ENCODE measurements at regions not wholly inside any gene's neighbourhood (a gene's known extent, or its start where the extent isn't known, plus 50 kb on each side); places are given as distances from the start of the nearest gene placed in this dataset.

- no peak for TF ChIP-seq ZNF362 (tag by site-specific recombination; IDR thresholded peaks at IDR 0.05)
- no peak for TF ChIP-seq ZNF292 (tag by site-specific recombination; IDR thresholded peaks at IDR 0.05; ENCODE audit: borderline replicate concordance, low read depth)
- TF ChIP-seq ZNF768 (tag by site-specific recombination; IDR thresholded peaks at IDR 0.05) = no peak
- TF ChIP-seq ZBTB1 (tag by site-specific recombination; IDR thresholded peaks at IDR 0.05) = no peak
- TF ChIP-seq ZNF354C (tag by site-specific recombination; IDR thresholded peaks at IDR 0.05; ENCODE audit: borderline replicate concordance, low read depth) = no peak
- TF ChIP-seq MZF1 (tag by site-specific recombination; IDR thresholded peaks at IDR 0.05; ENCODE audit: borderline replicate concordance) = no peak
- TF ChIP-seq ZSCAN5A (tag by site-specific recombination; IDR thresholded peaks at IDR 0.05) = no peak
Observed at GRCh38 chr3:45280971-45281370, 54.9 kb upstream of the TMEM158 start (continued).

- Histone ChIP-seq H3K27ac (ENCODE audit: extremely low read depth, low read depth, low read length) (no peak overlapping the region), H3K4me3 (ENCODE audit: low read depth, low read length) (no peak overlapping the region), H3K36me3 (ENCODE audit: control insufficient read depth in 2 of 2, insufficient read depth in 1 of 2, low read length in 2 of 2) (no peaks in the 10 kb centered on the region), H3K9me3 (ENCODE audit: control insufficient read depth, insufficient read depth, low read depth, low read length) (no peaks in the 10 kb centered on the region), H3K4me1 (ENCODE audit: control insufficient read depth, insufficient read depth, low read length) (no peaks in the 10 kb centered on the region)
- CTCF ChIA-PET = interaction anchor here (0.8 kb wide), 1 partner anchor 245 kb away, joined by 3 read pairs; no protein-coding TSS in a partner anchor
- TF ChIP-seq BCL11A (tag by site-specific recombination; IDR thresholded peaks at IDR 0.05; ENCODE audit: low read depth) = no peak
- no peak for TF ChIP-seq ZNF473 (tag by site-specific recombination; IDR thresholded peaks at IDR 0.05)
- TF ChIP-seq SALL2 (tag by site-specific recombination; IDR thresholded peaks at IDR 0.05; ENCODE audit: borderline replicate concordance) = no peak
- no peak for TF ChIP-seq ZNF423 (tag by site-specific recombination; IDR thresholded peaks at IDR 0.05)
- no peak for TF ChIP-seq ZBTB26 (tag by site-specific recombination; optimal IDR thresholded peaks at IDR 0.05)
- no peak for TF ChIP-seq ZNF677 (tag by site-specific recombination; IDR thresholded peaks at IDR 0.05)
- no peak for TF ChIP-seq ELK4 (IDR thresholded peaks at IDR 0.05; ENCODE audit: borderline replicate concordance, low read depth, low read length)
- TF ChIP-seq ZNF132 (tag by site-specific recombination; IDR thresholded peaks at IDR 0.05; ENCODE audit: borderline replicate concordance) = no peak
- no peak for TF ChIP-seq AEBP2 (tag by site-specific recombination; IDR thresholded peaks at IDR 0.05; ENCODE audit: borderline replicate concordance)
- TF ChIP-seq ZNF626 (tag by site-specific recombination; IDR thresholded peaks at IDR 0.05) = no peak
- TF ChIP-seq ZNF140 (tag by site-specific recombination; IDR thresholded peaks at IDR 0.05) = no peak
- POLR2A ChIA-PET = no interaction called here
Observed at GRCh38 chr3:45283471-45283870, 57.4 kb upstream of the TMEM158 start.
